ENCODE measurements at regions not wholly inside any gene's neighbourhood (a gene's known extent, or its start where the extent isn't known, plus 50 kb on each side); places are given as distances from the start of the nearest gene placed in this dataset.
"Not testable (repeated sequence)": the region's sequence is repeated elsewhere in the genome, so short reads cannot be mapped to it uniquely, and the experiment has no call there.

GRCh38 chrX:67475259-67475658 is 68.6 kb upstream of the AR start:
- DNase-seq (ENCODE audit: low read depth), result not testable (repeated sequence)

- no peak for DNase-seq (ENCODE audit: low read depth)
Measured at GRCh38 chrX:67480789-67481188, 63.0 kb upstream of the AR start.
